ENCODE measurements at regions not wholly inside any gene's neighbourhood (a gene's known extent, or its start where the extent isn't known, plus 50 kb on each side); places are given as distances from the start of the nearest gene placed in this dataset.

DNA sequence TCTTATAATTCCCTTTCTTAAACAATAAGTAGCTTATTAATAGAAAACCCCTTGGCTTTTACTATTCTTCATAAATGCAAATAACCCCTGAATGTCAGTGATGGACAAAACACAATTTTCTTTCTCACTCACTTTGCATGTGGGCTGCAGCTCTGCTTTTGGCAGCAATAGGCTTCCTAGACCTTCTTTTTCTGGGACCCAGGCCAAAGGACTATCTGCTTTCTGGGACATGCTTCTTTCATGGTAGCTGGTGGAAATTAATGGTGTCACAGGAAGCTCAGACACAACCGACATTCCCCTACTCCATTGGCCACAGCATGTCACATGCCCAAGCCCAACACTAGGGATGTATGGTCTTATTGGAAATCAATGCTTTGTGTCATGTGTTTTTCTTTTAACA, 134.3 kb upstream of the MDFIC start:
- H3K36me3 Mint-ChIP-seq (ENCODE audit: low read depth) = no peaks in the 10 kb centered on the region
- DNase-seq = no peak
- no peaks in the 10 kb centered on the region for H3K9me3 Mint-ChIP-seq
- no peak overlapping the region for H3K27ac Mint-ChIP-seq
- intact Hi-C loops (cut with micrococcal nuclease) = no loop called here
- peaks cover 12% of the 10 kb centered on the region for H3K27me3 Mint-ChIP-seq (ENCODE audit: low read depth)
- H3K4me3 Mint-ChIP-seq = no peak overlapping the region
- peaks cover 54% of the 10 kb centered on the region for H3K4me1 Mint-ChIP-seq (ENCODE audit: low read depth)
- CTCF ChIA-PET = interaction anchor here (0.8 kb wide), 1 partner anchor 9 kb away, joined by 3 read pairs; no protein-coding TSS in a partner anchor

DNA sequence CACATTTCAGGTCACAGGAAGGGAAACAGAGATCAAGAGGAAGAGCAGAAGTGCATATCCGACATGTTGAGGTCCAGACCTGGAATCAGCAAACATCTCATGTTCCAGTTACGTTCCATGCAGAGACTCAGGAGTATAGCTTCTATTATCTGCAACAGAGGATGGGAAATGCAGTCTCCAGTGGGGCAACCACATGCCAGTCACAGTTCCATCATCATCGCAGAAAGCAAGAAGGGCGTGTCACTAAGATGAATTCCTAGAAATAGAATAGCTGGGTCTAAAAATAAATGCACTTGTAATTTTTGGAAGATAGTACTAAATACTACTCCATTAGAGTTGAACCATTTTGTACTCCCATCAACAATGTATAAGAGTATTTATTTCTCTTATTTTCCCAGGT, 133.2 kb upstream of the MDFIC start:
- Mint-ChIP-seq H3K27ac (no peak overlapping the region), H3K27me3 (ENCODE audit: low read depth) (peaks cover 12% of the 10 kb centered on the region), H3K4me1 (ENCODE audit: low read depth) (peaks cover 55% of the 10 kb centered on the region), H3K9me3 (no peaks in the 10 kb centered on the region), H3K4me3 (no peak overlapping the region), H3K36me3 (ENCODE audit: low read depth) (no peaks in the 10 kb centered on the region)
- intact Hi-C loops (cut with micrococcal nuclease) = no loop called here
- CTCF ChIA-PET = no interaction called here
- DNase-seq = no peak

DNA sequence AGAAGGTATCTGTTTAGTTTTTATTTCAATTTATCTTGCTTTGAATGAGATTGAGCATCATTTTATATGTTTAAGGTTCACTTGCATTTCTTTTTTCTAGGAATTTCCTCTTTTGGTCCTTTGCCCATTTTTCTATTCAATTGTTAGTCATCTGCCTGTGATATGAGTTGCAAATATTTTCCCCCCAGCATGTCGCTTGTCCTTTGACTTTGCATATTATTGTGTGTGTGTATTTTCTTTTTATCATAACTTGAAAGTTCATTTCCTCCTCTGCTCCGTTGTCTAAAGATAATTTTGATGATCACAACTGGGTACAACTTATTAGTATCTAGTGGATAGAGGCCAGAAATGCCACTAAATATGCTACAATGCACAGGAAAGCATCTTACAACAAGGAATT, 132.7 kb upstream of the MDFIC start:
- DNase-seq = no peak
- Mint-ChIP-seq H3K4me3 (no peak overlapping the region), H3K36me3 (ENCODE audit: low read depth) (no peaks in the 10 kb centered on the region), H3K27me3 (ENCODE audit: low read depth) (peaks cover 12% of the 10 kb centered on the region), H3K9me3 (no peaks in the 10 kb centered on the region), H3K27ac (peak overlapping the region; percentile 7), H3K4me1 (ENCODE audit: low read depth) (peaks cover 58% of the 10 kb centered on the region)
- CTCF ChIA-PET = no interaction called here
- intact Hi-C loops (cut with micrococcal nuclease) = no loop called here

DNA sequence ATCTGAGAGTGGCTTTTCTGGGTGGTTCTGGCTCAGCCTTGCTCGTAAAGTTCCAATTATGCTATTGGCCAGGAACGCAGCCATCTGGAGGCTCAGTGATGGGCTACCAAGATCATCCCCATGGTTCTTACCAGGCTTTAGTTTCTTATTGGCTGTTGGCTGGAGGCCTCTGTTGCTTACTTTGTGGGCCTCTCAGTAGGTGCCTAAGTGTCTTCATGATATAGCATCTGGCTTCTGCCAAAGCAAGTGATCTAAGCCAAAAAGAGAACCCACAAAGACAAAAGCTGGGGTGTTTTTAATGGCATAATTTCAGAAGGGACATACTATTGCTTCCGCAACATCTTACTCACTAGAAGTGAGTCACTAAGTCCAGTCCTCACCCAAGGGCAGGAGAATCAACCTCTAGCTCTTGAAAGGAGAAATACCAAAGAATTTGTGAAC, 132.0 kb upstream of the MDFIC start:
- H3K27me3 Mint-ChIP-seq (ENCODE audit: low read depth) = peaks cover 13% of the 10 kb centered on the region
- H3K9me3 Mint-ChIP-seq = no peaks in the 10 kb centered on the region
- H3K4me3 Mint-ChIP-seq = no peak overlapping the region
- H3K36me3 Mint-ChIP-seq (ENCODE audit: low read depth) = no peaks in the 10 kb centered on the region
- CTCF ChIA-PET = no interaction called here
- peaks cover 62% of the 10 kb centered on the region for H3K4me1 Mint-ChIP-seq (ENCODE audit: low read depth)
- peak overlapping the region; percentile 37 for H3K27ac Mint-ChIP-seq
- no peak for DNase-seq
- intact Hi-C loops (cut with micrococcal nuclease) = loop anchor here (10.0 kb wide), 1 partner anchor 1425 kb away; the partner anchor contains the start of gene TES

DNA sequence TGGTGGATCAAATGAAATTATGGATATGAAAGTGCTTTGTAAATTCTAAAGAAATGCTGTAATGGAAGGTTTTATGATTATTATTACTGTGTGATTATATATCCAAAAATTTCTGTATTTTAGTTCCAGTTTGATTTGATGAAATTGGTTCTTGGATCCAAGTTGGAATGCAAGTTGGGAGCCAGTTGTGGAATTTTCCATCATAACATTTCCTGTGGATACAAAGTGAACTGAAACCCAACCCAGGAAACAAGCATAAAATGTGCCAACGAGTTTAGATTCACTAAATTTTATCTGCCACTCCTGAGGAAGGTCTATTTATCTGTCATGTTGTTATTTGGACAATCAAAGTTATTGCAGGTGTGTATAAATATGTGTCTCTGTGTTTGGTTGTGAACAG, 131.4 kb upstream of the MDFIC start:
- CTCF ChIA-PET = no interaction called here
- intact Hi-C loops (cut with micrococcal nuclease) = loop anchor here (10.0 kb wide), 1 partner anchor 1424 kb away; the partner anchor contains the start of gene TES
- no peak overlapping the region for H3K4me3 Mint-ChIP-seq

DNA sequence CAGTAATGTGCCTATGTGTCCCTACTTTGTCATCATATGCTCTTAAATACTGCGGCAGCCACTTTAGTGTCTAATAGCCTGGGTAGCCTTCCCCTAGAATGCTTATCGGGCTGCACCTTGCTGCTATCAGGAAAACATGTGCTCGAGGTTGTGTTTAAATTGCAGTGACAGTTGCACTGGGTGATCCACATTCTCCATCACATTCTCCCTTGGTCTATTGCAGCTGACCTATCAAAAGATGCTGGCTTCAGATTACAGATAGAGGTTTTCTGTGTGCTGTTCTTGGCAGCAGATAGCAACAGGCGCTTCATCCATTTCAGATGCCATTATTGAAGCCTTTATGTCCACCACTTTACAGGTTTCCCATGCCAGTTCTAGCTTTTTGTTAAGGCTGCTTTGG, 130.1 kb upstream of the MDFIC start:
- intact Hi-C loops (cut with micrococcal nuclease) = loop anchor here (10.0 kb wide), 1 partner anchor 1423 kb away; the partner anchor contains the start of gene TES
- H3K36me3 Mint-ChIP-seq (ENCODE audit: low read depth) = no peaks in the 10 kb centered on the region
- H3K27me3 Mint-ChIP-seq (ENCODE audit: low read depth) = peaks cover 13% of the 10 kb centered on the region
- CTCF ChIA-PET = no interaction called here
- no peak overlapping the region for H3K4me3 Mint-ChIP-seq
- DNase-seq = no peak
- H3K4me1 Mint-ChIP-seq (ENCODE audit: low read depth) = peaks cover 71% of the 10 kb centered on the region
- H3K9me3 Mint-ChIP-seq = no peaks in the 10 kb centered on the region
- no peak overlapping the region for H3K27ac Mint-ChIP-seq

More for the DNA sequence above, 131.4 kb upstream of the MDFIC start:
- H3K9me3 Mint-ChIP-seq = no peaks in the 10 kb centered on the region
- no peak for DNase-seq
- H3K4me1 Mint-ChIP-seq (ENCODE audit: low read depth) = peaks cover 65% of the 10 kb centered on the region
- H3K27me3 Mint-ChIP-seq (ENCODE audit: low read depth) = peaks cover 16% of the 10 kb centered on the region
- no peak overlapping the region for H3K27ac Mint-ChIP-seq
- H3K36me3 Mint-ChIP-seq (ENCODE audit: low read depth) = no peaks in the 10 kb centered on the region

DNA sequence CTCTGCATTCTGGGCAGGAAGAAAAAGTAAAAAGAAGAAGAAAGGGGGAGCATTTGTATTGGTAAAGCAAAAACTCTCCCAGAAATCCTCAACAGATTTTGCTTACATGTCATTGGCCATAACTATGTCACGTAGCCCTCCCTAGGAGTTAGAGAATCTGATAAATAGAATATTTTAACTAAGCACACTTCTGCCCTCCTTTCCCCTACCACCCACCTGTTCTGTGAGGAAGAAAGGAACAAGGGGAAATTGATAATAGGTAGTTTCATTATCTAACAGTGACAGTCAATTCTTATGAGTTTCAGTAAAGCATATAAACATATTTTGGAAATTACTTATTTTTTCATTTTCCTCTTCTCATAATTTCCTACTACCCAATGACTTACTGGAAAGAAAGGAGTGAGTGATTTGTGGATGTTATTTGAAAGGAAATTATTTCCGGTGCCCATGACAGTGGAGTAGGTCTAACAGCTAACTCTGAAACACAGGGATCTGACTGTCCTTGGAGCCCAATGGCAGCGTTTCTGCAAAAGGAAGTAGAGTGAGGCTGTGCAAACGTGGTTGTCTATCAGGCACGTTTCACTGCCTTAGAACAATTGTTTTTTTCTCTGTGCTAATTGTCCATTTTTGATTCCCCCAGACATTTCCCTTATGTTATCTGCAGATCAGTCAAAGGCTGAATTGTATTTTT, 128.6 kb upstream of the MDFIC start:
- CTCF ChIA-PET = interaction anchor here (1.3 kb wide), 1 partner anchor 72 kb away, joined by 3 read pairs; no protein-coding TSS in a partner anchor
- Mint-ChIP-seq H3K4me1 (ENCODE audit: low read depth) (peaks cover 72% of the 10 kb centered on the region), H3K9me3 (no peaks in the 10 kb centered on the region), H3K36me3 (ENCODE audit: low read depth) (no peaks in the 10 kb centered on the region), H3K4me3 (peak overlapping the region; percentile 13), H3K27ac (peak overlapping the region; percentile 79), H3K27me3 (ENCODE audit: low read depth) (peaks cover 13% of the 10 kb centered on the region)
- intact Hi-C loops (cut with micrococcal nuclease) = loop anchor here (1.0 to 10.0 kb wide), 3 partner anchors 9 to 1422 kb away; partner anchors contain the start of gene TES
- DNase-seq = peak; percentile 48

DNA sequence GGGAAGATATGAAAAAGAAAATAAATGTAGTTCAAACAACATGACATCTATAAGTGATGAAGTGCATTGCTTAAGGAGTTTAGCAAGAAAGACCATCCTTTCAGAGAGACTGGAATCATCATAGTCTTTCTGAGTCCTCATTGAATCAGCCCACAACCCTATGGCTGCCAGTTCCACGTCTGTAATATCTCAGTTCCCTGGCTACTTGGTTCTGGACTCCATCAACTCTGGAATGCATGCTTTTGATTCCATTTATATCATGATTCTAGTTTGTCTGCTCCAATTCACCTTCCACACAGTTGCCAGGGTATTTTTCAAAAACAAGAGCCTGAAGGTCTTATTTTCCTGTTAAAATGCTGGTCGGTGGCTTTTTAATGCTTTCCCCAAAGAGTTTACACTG, 126.4 kb upstream of the MDFIC start:
- H3K9me3 Mint-ChIP-seq = no peaks in the 10 kb centered on the region
- H3K36me3 Mint-ChIP-seq (ENCODE audit: low read depth) = no peaks in the 10 kb centered on the region
- H3K27me3 Mint-ChIP-seq (ENCODE audit: low read depth) = peaks cover 13% of the 10 kb centered on the region
- no peak for DNase-seq
- H3K4me3 Mint-ChIP-seq = no peak overlapping the region
- peaks cover 73% of the 10 kb centered on the region for H3K4me1 Mint-ChIP-seq (ENCODE audit: low read depth)
- CTCF ChIA-PET = no interaction called here
- intact Hi-C loops (cut with micrococcal nuclease) = loop anchor here (10.0 kb wide), 1 partner anchor 1419 kb away; the partner anchor contains the start of gene TES
- peak overlapping the region; percentile 66 for H3K27ac Mint-ChIP-seq

DNA sequence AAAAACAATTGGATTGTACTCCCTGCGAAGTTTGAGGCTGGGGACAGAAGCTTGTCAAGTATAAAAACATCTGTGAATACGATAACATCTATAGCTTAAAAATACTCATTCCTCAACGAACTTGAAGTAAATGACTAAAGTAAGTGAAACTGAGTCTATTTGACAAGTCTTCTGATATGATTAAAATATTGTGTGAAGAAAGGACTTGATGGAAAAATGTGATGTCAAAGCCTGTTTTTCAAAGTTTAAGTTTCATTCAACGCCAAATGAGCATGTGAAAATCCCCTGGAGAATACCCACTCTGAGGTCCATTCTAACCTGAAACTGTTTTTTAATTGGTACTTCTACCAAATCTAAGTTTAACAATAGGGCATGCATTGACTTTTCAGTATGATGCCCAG, 122.3 kb upstream of the MDFIC start:
- intact Hi-C loops (cut with micrococcal nuclease) = loop anchor here (1.0 to 10.0 kb wide), 4 partner anchors 117 to 1415 kb away; partner anchors contain the start of gene TES
- Mint-ChIP-seq H3K27ac (peak overlapping the region; percentile 81), H3K27me3 (ENCODE audit: low read depth) (peaks cover 13% of the 10 kb centered on the region), H3K4me3 (no peak overlapping the region), H3K4me1 (ENCODE audit: low read depth) (peaks cover 70% of the 10 kb centered on the region), H3K9me3 (no peaks in the 10 kb centered on the region), H3K36me3 (ENCODE audit: low read depth) (no peaks in the 10 kb centered on the region)
- CTCF ChIA-PET = interaction anchor here (0.6 to 1.9 kb wide), 5 partner anchors 14 to 126 kb away, joined by 3 to 6 read pairs (median 3); no protein-coding TSS in a partner anchor
- peak; percentile 39 for DNase-seq

DNA sequence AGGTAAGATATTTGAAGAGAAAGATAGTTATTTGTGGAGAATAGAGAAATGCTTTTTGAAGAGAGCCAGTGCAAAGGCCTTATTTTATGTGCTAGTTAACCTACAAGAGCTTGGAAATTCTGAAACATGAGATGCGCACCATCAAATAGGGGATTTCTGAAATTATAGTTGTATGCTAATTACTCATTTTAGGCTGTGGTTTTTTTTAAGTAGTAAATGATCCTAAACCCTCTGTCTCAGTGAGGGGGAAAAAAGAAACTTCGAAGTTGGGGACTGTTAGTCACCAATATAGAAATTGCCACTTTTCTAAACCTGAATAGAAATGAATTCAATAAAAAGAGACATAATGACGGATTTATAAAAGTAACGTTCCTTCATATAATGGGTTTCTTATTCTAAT, 119.3 kb upstream of the MDFIC start:
- Mint-ChIP-seq H3K36me3 (ENCODE audit: low read depth) (no peaks in the 10 kb centered on the region), H3K4me1 (ENCODE audit: low read depth) (peaks cover 61% of the 10 kb centered on the region), H3K27ac (peak overlapping the region; percentile 90), H3K27me3 (ENCODE audit: low read depth) (peaks cover 6% of the 10 kb centered on the region), H3K4me3 (no peak overlapping the region), H3K9me3 (no peaks in the 10 kb centered on the region)
- DNase-seq = no peak
- CTCF ChIA-PET = no interaction called here
- intact Hi-C loops (cut with micrococcal nuclease) = loop anchor here (1.0 to 5.0 kb wide), 8 partner anchors 9 to 720 kb away; no protein-coding TSS in a partner anchor

DNA sequence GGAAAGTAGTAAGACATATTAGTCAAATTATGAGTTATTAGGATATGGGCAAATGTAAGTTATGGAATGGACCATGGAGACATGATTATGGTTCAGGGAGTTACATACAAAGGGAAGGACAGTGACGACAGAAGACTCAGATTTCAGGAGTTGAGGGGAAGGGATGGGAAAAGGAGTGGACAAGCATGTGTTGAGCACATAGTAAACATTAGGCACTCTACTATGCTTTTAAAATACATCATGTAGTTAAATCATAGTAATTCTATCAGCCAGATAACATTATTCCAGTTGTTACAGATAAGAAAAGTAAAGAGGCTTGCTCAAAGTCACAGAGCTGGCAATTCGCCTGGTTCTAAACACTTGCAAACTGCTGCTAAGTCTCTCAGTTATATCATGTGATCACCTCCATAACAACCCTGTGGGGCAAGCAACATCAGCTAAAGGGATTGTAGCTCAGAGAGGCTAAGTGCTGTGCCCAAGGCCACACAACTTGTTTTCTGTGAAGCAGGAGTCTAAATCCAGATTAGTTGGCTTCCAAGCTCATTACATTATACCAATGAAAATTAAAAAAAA, 115.2 kb upstream of the MDFIC start:
- Mint-ChIP-seq H3K9me3 (no peaks in the 10 kb centered on the region), H3K4me3 (no peak overlapping the region), H3K27me3 (ENCODE audit: low read depth) (peaks cover 11% of the 10 kb centered on the region), H3K36me3 (ENCODE audit: low read depth) (no peaks in the 10 kb centered on the region), H3K4me1 (ENCODE audit: low read depth) (peaks cover 28% of the 10 kb centered on the region), H3K27ac (no peak overlapping the region)
- intact Hi-C loops (cut with micrococcal nuclease) = no loop called here
- CTCF ChIA-PET = interaction anchor here (0.9 kb wide), 1 partner anchor 20 kb away, joined by 3 read pairs; no protein-coding TSS in a partner anchor
- DNase-seq = no peak

DNA sequence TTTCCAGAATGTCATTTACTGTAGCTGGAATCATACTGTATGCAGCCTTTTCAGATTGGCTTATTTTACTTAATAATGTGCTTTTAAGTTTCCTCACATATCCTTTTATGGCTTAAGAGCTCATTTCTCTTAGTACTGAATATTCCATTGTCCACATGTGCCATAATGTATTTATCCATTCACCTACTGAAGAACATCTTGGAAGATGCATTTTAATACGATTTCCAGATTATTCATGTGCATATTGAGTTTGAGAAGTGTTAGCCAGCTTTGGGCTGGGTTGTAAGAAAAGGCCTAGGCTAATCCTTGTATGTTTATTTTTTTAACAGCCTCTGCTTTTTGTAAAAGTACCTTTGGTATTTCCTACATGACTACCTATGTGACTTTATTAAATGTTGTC, 109.3 kb upstream of the MDFIC start:
- H3K4me1 Mint-ChIP-seq (ENCODE audit: low read depth) = peaks cover 15% of the 10 kb centered on the region
- no peak for DNase-seq
- CTCF ChIA-PET = interaction anchor here (1.2 kb wide), 1 partner anchor 13 kb away, joined by 3 read pairs; no protein-coding TSS in a partner anchor
- H3K4me3 Mint-ChIP-seq = no peak overlapping the region
- peaks cover 1% of the 10 kb centered on the region for H3K36me3 Mint-ChIP-seq (ENCODE audit: low read depth)
- H3K27me3 Mint-ChIP-seq (ENCODE audit: low read depth) = peaks cover 5% of the 10 kb centered on the region
- peaks cover 4% of the 10 kb centered on the region for H3K9me3 Mint-ChIP-seq
- no peak overlapping the region for H3K27ac Mint-ChIP-seq
- intact Hi-C loops (cut with micrococcal nuclease) = no loop called here
